ENCODE measurements at regions not wholly inside any gene's neighbourhood (a gene's known extent, or its start where the extent isn't known, plus 50 kb on each side); places are given as distances from the start of the nearest gene placed in this dataset.

DNA sequence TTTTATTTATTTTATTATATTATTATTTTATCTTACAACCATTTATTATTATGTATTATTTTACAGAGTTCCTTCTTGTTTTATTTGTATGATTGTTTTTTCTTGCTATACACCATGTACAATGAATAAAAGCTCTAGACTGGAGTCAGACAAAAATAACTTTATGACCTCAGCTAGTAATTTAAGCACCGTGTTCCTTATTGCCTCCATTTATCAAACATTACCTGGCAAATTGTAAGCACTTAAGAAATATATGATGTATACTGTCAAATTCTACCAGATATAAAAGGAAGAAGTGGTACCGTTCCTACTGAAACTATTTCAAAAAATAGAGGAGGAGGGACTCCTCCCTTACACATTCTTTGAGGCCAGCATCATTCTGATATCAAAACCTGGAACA is 326.9 kb upstream of the NECTIN3 start:
- TF ChIP-seq CTCF (IDR thresholded peaks at IDR 0.05) (no peak), EP300 (IDR thresholded peaks at IDR 0.05) (no peak), POLR2AphosphoS5 (IDR thresholded peaks at IDR 0.05) (no peak)
